ENCODE measurements at regions not wholly inside any gene's neighbourhood (a gene's known extent, or its start where the extent isn't known, plus 50 kb on each side); places are given as distances from the start of the nearest gene placed in this dataset.

DNA sequence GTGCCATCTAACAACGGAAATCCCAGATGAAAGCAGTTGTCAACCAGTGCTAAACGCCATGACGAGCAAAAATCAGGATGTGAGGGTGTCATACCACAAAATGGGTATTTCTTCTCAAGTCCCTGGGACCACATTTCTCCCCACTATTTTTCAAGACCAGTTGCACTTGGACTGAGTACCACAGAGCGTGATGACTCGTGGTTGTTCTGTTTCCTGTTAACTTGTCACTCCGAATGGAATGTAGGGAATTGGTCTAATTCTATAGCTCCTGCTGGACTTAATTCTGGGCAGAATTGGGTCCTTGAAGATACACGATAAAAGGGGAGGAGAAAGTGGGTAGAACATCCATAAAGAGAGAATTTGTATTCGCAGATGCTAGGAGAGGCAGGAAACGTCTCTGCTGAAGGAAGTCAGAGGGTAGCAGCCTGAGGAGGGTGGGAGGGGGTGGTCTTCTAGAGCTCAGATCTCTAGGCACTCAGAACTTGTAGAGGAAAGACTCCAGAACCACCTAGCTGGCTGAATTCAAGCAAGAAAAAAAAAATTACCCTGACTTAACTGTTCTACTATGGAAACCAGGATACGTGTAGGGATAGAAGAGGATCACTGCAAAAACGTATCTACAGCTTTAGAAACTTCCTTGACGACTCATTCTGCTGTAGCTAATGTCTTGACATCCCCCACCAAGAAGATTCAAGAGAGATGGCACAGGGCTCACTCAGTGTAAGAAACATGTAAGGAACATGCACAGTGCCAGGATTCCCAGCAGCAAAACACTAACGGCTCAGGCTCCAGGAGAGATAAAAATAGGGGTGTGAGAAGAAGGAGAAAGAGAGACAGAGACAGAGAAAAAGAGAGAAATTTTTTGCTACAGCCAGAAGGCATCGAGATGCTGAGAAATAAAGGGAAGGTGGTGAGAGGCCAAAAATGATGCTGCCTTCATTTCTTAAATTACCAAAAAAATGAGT lies 494.7 kb downstream of the CD83 start:
- TF ChIP-seq GATA1 (IDR thresholded peaks at IDR 0.05; ENCODE audit: low read depth, low read length) (no peak), POLR2A (IDR thresholded peaks at IDR 0.05; ENCODE audit: low read length) (no peak)
- no peak for DNase-seq

GRCh38 chr6:14614631-14615030 lies 497.1 kb downstream of the CD83 start:
- DNase-seq, result no peak
- TF ChIP-seq POLR2A (IDR thresholded peaks at IDR 0.05; ENCODE audit: low read length), result no peak
- no peak for TF ChIP-seq GATA1 (IDR thresholded peaks at IDR 0.05; ENCODE audit: low read depth, low read length)

- no peak for TF ChIP-seq POLR2A (IDR thresholded peaks at IDR 0.05; ENCODE audit: low read length)
- TF ChIP-seq GATA1 (IDR thresholded peaks at IDR 0.05; ENCODE audit: low read depth, low read length), result no peak
- no peak for DNase-seq
Observed at GRCh38 chr6:14616656-14617055, 499.1 kb downstream of the CD83 start.

GRCh38 chr6:14618759-14619418 lies 501.3 kb downstream of the CD83 start:
- TF ChIP-seq GATA1 (IDR thresholded peaks at IDR 0.05; ENCODE audit: low read depth, low read length) (no peak), POLR2A (IDR thresholded peaks at IDR 0.05; ENCODE audit: low read length) (no peak)
- DNase-seq, result peak; percentile 30 to 53

- no peak for DNase-seq
- no peak for TF ChIP-seq GATA1 (IDR thresholded peaks at IDR 0.05; ENCODE audit: low read depth, low read length)
- TF ChIP-seq POLR2A (IDR thresholded peaks at IDR 0.05; ENCODE audit: low read length), result no peak
Observed at GRCh38 chr6:14619419-14619781, 501.8 kb downstream of the CD83 start.

- no peak for TF ChIP-seq GATA1 (IDR thresholded peaks at IDR 0.05; ENCODE audit: low read depth, low read length)
- DNase-seq, result no peak
Observed at GRCh38 chr6:14620522-14620921, 502.9 kb downstream of the CD83 start.

DNA sequence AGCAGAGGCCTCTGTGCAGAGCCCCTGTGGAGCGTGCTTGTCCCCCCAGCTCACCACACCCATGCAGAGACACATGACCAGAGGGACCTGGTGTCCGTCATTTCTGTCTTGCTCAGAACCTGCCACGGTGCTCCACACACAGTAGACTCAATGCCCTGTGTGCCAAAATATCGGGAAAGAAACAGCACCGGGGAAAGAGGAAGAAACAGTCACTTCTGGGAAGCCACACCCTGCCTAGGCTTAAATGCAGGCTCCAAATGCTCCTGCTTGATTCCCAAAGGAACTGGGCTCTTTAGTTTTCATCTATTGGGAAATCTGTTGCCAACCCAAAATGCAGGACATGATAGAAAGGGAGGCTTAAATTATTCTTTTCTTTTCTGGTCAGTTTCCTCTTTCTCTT lies 503.9 kb downstream of the CD83 start:
- DNase-seq, result no peak
- no peak for TF ChIP-seq POLR2A (IDR thresholded peaks at IDR 0.05; ENCODE audit: low read length)
- no peak for TF ChIP-seq GATA1 (IDR thresholded peaks at IDR 0.05; ENCODE audit: low read depth, low read length)

- DNase-seq, result no peak
- TF ChIP-seq GATA1 (IDR thresholded peaks at IDR 0.05; ENCODE audit: low read depth, low read length) (no peak), POLR2A (IDR thresholded peaks at IDR 0.05; ENCODE audit: low read length) (no peak)
Observed at GRCh38 chr6:14622085-14622484, 504.5 kb downstream of the CD83 start.

DNA sequence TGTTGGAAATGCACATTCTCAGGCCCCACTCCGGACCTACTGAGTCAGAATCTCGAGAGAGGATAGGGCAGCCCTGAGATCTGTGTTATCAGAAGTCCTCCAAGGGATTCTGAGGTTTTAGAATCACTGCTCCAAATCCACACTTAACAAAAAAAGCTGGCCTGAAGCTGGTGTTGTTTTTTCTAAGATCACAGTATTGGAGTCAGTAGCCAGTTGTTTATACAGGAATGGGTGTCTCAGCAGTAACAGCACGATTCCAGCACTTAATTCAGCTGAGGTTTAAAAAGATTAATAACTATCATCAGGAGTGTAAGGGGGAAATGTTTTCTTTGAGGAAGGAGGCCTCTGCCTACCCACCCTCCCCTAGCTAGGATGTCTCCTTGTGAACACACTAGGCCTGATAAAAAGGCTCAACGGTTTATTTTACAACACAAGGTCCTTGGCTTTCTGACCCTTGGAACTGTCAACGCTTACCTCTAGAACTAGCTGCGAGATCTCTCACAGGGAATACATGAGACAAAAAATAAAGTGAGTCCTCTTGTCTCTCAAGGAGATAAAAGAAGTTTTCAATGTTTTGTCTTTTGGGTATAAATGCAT lies 505.4 kb downstream of the CD83 start:
- TF ChIP-seq POLR2A (IDR thresholded peaks at IDR 0.05; ENCODE audit: low read length) (no peak), GATA1 (IDR thresholded peaks at IDR 0.05; ENCODE audit: low read depth, low read length) (no peak)
- DNase-seq, result no peak

DNA sequence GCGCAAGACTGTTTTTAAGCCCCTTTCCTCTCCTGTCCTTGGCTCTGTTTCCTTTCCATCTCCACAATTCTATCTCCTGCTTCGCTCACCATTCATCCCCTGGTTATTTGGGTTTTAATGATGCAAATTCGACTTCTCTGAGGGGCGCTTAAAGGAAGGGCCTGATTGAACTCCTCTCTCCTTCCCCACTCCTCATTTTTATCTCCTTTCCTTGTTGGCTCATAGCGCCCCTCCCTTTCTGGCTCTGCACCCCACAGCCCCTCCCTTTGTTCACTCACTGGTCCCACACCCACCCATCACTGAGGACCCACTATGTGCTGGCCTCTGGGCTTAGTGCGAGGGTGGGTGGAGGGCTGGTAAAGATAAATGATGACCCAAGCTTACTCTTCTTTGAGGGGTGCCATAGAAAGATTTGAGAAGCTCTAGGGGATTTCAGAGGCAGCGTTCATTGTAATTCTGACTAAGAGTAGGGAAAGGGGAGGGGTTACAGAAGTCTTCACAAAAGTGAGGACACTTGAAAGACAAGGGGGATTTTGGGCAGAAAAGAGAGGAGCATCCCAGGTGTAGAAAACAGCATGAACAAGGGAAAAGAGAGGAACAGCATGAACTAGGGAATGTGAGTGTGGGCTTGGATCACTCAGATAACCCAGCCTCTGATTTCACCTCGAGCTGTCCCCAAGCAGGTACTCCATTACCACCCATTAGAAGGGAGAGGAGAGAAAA lies 507.8 kb downstream of the CD83 start:
- TF ChIP-seq POLR2A (IDR thresholded peaks at IDR 0.05; ENCODE audit: low read length), result no peak
- TF ChIP-seq GATA1 (IDR thresholded peaks at IDR 0.05; ENCODE audit: low read depth, low read length), result no peak
- no peak for DNase-seq

GRCh38 chr6:14626556-14626955 lies 509.0 kb downstream of the CD83 start:
- no peak for TF ChIP-seq POLR2A (IDR thresholded peaks at IDR 0.05; ENCODE audit: low read length)
- TF ChIP-seq GATA1 (IDR thresholded peaks at IDR 0.05; ENCODE audit: low read depth, low read length), result no peak
- DNase-seq, result peak in 1 of 2 experiments; percentile 12

DNA sequence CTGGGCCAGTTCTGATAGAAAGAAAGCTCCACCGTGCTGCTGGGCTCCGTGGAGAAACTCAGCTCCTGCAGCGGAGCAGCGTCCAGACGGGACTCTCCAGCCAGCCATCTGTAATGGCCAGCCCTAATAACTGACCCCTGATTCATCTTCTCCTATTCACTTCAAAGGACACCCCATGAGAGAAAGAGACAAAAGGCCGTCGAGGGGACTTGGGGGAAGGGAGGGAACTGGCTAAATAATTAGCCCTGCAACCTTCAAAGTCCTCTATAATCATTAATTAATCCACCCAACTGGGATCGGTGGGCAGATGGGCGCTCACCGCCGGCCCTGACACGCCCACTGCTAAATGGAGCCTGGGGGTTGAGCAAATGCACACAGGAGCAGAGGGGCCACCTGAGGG lies 512.4 kb downstream of the CD83 start:
- TF ChIP-seq GATA1 (IDR thresholded peaks at IDR 0.05; ENCODE audit: low read depth, low read length), result no peak
- TF ChIP-seq POLR2A (IDR thresholded peaks at IDR 0.05; ENCODE audit: low read length), result no peak

GRCh38 chr6:14633479-14633878 lies 515.9 kb downstream of the CD83 start:
- no peak for DNase-seq
- no peak for TF ChIP-seq POLR2A (IDR thresholded peaks at IDR 0.05; ENCODE audit: low read length)
- TF ChIP-seq GATA1 (IDR thresholded peaks at IDR 0.05; ENCODE audit: low read depth, low read length), result no peak

More for the DNA sequence above, 512.4 kb downstream of the CD83 start:
- DNase-seq, result no peak

DNA sequence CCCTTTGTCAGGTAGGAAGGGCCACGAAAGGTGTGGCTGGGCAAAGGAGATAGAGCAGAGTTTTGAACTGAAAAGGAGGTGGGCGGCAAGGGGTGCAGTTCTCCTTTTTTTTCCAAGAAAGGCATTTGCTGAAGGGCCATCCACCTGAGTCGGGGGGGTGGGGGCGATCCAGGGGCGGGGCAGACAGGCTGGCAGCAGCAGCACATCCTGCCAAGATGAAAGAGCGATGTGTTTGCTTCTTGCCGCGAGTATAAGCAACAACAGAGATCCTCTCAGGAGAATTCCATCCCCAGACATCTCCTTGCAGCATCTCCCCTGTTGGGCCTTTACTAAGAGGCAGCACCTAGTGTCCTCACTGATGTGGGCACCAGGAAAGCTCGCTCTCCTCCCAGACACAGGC lies 516.5 kb downstream of the CD83 start:
- TF ChIP-seq POLR2A (IDR thresholded peaks at IDR 0.05; ENCODE audit: low read length), result no peak
- no peak for TF ChIP-seq GATA1 (IDR thresholded peaks at IDR 0.05; ENCODE audit: low read depth, low read length)
- no peak for DNase-seq

Data from erythroblast (primary cell).